ENCODE measurements at regions not wholly inside any gene's neighbourhood (a gene's known extent, or its start where the extent isn't known, plus 50 kb on each side); places are given as distances from the start of the nearest gene placed in this dataset.

GRCh38 chr12:107429006-107429705, 256.4 kb upstream of the PWP1 start:
- Histone ChIP-seq H3K27me3 (ENCODE audit: insufficient read depth) (no peaks in the 10 kb centered on the region), H3K79me2 (replicated peaks; ENCODE audit: insufficient read depth) (no peaks in the 10 kb centered on the region), H3K4me1 (ENCODE audit: insufficient read depth) (no peaks in the 10 kb centered on the region), H3K27ac (ENCODE audit: low read depth) (no peak overlapping the region), H3K9me2 (ENCODE audit: insufficient read depth) (no peaks in the 10 kb centered on the region), H4K20me1 (replicated peaks; ENCODE audit: insufficient read depth) (no peaks in the 10 kb centered on the region), H3K36me3 (ENCODE audit: insufficient read depth) (no peaks in the 10 kb centered on the region), H3K4me2 (no peak overlapping the region), H2AFZ (no peak overlapping the region), H3F3A (replicated peaks; ENCODE audit: low read depth) (no peaks in the 10 kb centered on the region), H3K4me3 (no peak overlapping the region)
- Mint-ChIP-seq H3K4me1 (peaks cover 9% of the 10 kb centered on the region), H3K27me3 (ENCODE audit: insufficient read depth, low read depth, poor library complexity) (peaks cover 2% of the 10 kb centered on the region), H3K36me3 (ENCODE audit: low read depth) (peaks cover 4% of the 10 kb centered on the region; the same call in 1 of the 3 replicates), H3K27ac (no peak overlapping the region), H3K9me3 (peaks cover 5% of the 10 kb centered on the region; the same call in 2 of the 3 replicates), H3K4me3 (no peak overlapping the region)
- DNase-seq (ENCODE audit: low spot score): no peak
- ATAC-seq: no peak
- no peak for TF ChIP-seq ZNF331 (CRISPR knock-in tag; IDR thresholded peaks at IDR 0.05; ENCODE audit: low read depth)
- TF ChIP-seq JUNB (IDR thresholded peaks at IDR 0.05; ENCODE audit: unreplicated experiment): no peak
- TF ChIP-seq CREB1 (CRISPR knock-in tag; IDR thresholded peaks at IDR 0.05; ENCODE audit: low read depth): no peak
- no peak for TF ChIP-seq CTCF (conservative IDR thresholded peaks at IDR 0.05; ENCODE audit: low read depth in 2 of 2)
- no peak for TF ChIP-seq NANOG (IDR thresholded peaks at IDR 0.05; ENCODE audit: borderline replicate concordance)
- TF ChIP-seq ZNF462 (CRISPR knock-in tag; IDR thresholded peaks at IDR 0.05): no peak
- TF ChIP-seq EZH2phosphoT487 (IDR thresholded peaks at IDR 0.05; ENCODE audit: unreplicated experiment): no peak
- no peak for TF ChIP-seq EZH2 (IDR thresholded peaks at IDR 0.05; ENCODE audit: low read depth, unreplicated experiment)
- TF ChIP-seq REST (IDR thresholded peaks at IDR 0.05; ENCODE audit: unreplicated experiment): no peak
- no peak for TF ChIP-seq ZNF114 (CRISPR knock-in tag; IDR thresholded peaks at IDR 0.05)

Measured in GM23338 (cell line).